SK-N-SH treated with all-trans-retinoic acid at 6 μM for 48 hours (cell line): ENCODE measurements at regions not wholly inside any gene's neighbourhood (a gene's known extent, or its start where the extent isn't known, plus 50 kb on each side); places are given as distances from the start of the nearest gene placed in this dataset.
"Not testable (repeated sequence)": the region's sequence is repeated elsewhere in the genome, so short reads cannot be mapped to it uniquely, and the experiment has no call there.

Experiments used
- ATAC-seq: fragments of 200-7000 bp; cut with Tn5 transposase; 3 replicates; pipeline ENCODE4 v1.9.1; 2020; ENCODE audit warnings: mild to moderate bottlenecking, moderate library complexity

- not testable (repeated sequence) for ATAC-seq
Observed at GRCh38 chr15:20259559-20260190, 281.9 kb downstream of the GOLGA6L6 start.

- not testable (repeated sequence) for ATAC-seq
Observed at GRCh38 chr15:20256394-20256793, 285.2 kb downstream of the GOLGA6L6 start.

GRCh38 chr15:20255641-20256040 is 286.0 kb downstream of the GOLGA6L6 start:
- ATAC-seq: not testable (repeated sequence)

GRCh38 chr15:20253047-20253615 is 288.5 kb downstream of the GOLGA6L6 start:
- not testable (repeated sequence) for ATAC-seq

GRCh38 chr15:20252040-20252439 is 289.6 kb downstream of the GOLGA6L6 start:
- ATAC-seq: not testable (repeated sequence)

- ATAC-seq: peak; percentile 18; the same call in 2 of the 3 replicates
Observed at GRCh38 chr15:20251214-20252005, 290.2 kb downstream of the GOLGA6L6 start.

GRCh38 chr15:20250206-20250605 is 291.4 kb downstream of the GOLGA6L6 start:
- not testable (repeated sequence) for ATAC-seq

- ATAC-seq: not testable (repeated sequence)
Observed at GRCh38 chr15:20249677-20249970, 292.0 kb downstream of the GOLGA6L6 start.

- ATAC-seq: not testable (repeated sequence)
Observed at GRCh38 chr15:20248434-20248833, 293.2 kb downstream of the GOLGA6L6 start.

- ATAC-seq: not testable (repeated sequence)
Observed at GRCh38 chr15:20247137-20247536, 294.5 kb downstream of the GOLGA6L6 start.

GRCh38 chr15:20246624-20247023 is 295.0 kb downstream of the GOLGA6L6 start:
- ATAC-seq: not testable (repeated sequence)

- ATAC-seq: not testable (repeated sequence)
Observed at GRCh38 chr15:20245856-20246255, 295.7 kb downstream of the GOLGA6L6 start.

- ATAC-seq: not testable (repeated sequence)
Observed at GRCh38 chr15:20244792-20245191, 296.8 kb downstream of the GOLGA6L6 start.

- ATAC-seq: not testable (repeated sequence)
Observed at GRCh38 chr15:20243486-20244240, 297.9 kb downstream of the GOLGA6L6 start.

GRCh38 chr15:20240366-20240917 is 301.2 kb downstream of the GOLGA6L6 start:
- not testable (repeated sequence) for ATAC-seq

GRCh38 chr15:20239186-20239585 is 302.4 kb downstream of the GOLGA6L6 start:
- ATAC-seq: not testable (repeated sequence)

- ATAC-seq: not testable (repeated sequence)
Observed at GRCh38 chr15:20237256-20238020, 304.2 kb downstream of the GOLGA6L6 start.

- ATAC-seq: not testable (repeated sequence)
Observed at GRCh38 chr15:20235728-20236127, 305.9 kb downstream of the GOLGA6L6 start.

GRCh38 chr15:20234006-20234540 is 307.5 kb downstream of the GOLGA6L6 start:
- ATAC-seq: not testable (repeated sequence)

GRCh38 chr15:20232457-20232856 is 309.1 kb downstream of the GOLGA6L6 start:
- not testable (repeated sequence) for ATAC-seq

- not testable (repeated sequence) for ATAC-seq
Observed at GRCh38 chr15:20230656-20231055, 310.9 kb downstream of the GOLGA6L6 start.
